ENCODE measurements at regions not wholly inside any gene's neighbourhood (a gene's known extent, or its start where the extent isn't known, plus 50 kb on each side); places are given as distances from the start of the nearest gene placed in this dataset.
"Not testable (repeated sequence)": the region's sequence is repeated elsewhere in the genome, so short reads cannot be mapped to it uniquely, and the experiment has no call there.

DNA sequence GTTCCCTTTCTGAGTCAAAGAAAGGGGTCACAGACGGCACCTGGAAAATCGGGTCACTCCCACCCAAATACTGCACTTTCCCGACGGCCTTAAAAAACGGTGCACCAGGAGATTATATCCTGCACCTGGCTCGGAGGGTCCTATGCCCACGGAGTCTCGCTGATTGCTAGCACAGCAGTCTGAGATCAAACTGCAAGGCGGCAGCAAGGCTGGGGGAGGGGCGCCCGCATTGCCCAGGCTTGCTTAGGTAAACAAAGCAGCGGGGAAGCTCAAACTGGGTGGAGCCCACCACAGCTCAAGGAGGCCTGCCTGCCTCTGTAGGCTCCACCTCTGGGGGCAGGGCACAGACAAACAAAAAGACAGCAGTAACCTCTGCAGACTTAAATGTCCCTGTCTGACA is 701.7 kb downstream of the RAPGEF2 start:
- TF ChIP-seq, protein P1, sequence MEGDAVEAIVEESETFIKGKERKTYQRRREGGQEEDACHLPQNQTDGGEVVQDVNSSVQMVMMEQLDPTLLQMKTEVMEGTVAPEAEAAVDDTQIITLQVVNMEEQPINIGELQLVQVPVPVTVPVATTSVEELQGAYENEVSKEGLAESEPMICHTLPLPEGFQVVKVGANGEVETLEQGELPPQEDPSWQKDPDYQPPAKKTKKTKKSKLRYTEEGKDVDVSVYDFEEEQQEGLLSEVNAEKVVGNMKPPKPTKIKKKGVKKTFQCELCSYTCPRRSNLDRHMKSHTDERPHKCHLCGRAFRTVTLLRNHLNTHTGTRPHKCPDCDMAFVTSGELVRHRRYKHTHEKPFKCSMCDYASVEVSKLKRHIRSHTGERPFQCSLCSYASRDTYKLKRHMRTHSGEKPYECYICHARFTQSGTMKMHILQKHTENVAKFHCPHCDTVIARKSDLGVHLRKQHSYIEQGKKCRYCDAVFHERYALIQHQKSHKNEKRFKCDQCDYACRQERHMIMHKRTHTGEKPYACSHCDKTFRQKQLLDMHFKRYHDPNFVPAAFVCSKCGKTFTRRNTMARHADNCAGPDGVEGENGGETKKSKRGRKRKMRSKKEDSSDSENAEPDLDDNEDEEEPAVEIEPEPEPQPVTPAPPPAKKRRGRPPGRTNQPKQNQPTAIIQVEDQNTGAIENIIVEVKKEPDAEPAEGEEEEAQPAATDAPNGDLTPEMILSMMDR (IDR thresholded peaks at IDR 0.05; ENCODE audit: borderline replicate concordance, extremely low read depth, low read length, poor library complexity, severe bottlenecking) = not testable (repeated sequence)
- not testable (repeated sequence) for TF ChIP-seq EZH2 (IDR thresholded peaks at IDR 0.05; ENCODE audit: borderline replicate concordance, low read depth, low read length, severe bottlenecking)
